GM12875 (cell line): ENCODE measurements at regions not wholly inside any gene's neighbourhood (a gene's known extent, or its start where the extent isn't known, plus 50 kb on each side); places are given as distances from the start of the nearest gene placed in this dataset.

Experiments
- H3K4me3 ChIP-seq: one replicate; pipeline ENCODE4 v1.5.1; 2011; ENCODE audit warnings: low read depth, low read length, control low read depth
- TF ChIP-seq, protein P1 (sequence below): IDR thresholded peaks from 2 replicates; pipeline ENCODE4 v1.5.1; 2011; ENCODE audit warnings: low read depth, mild to moderate bottlenecking, control low read depth, inconsistent platforms, low read length, moderate library complexity, borderline replicate concordance; ENCODE audit not compliant: insufficient read depth

DNA sequence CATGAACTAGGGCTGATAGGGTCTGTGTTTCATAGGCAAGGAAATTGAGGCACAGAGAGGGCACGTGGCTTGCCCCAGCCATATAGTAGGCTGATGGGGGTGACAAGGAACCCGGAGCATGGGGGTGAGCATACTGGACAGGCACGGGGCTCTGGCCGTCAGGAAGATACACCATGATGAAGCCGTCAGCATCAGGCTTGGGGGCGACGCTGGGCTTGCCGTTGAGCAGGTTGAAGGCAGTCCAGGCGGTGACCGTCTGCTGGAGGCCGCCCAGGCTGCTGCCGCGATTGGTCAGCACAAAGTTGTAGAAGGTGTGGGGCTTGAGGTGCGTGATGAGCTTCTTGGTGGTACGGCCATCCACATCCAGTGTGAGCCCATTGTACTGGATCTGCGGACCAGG lies 119.7 kb downstream of the PTPRS start:
- TF ChIP-seq, protein P1, sequence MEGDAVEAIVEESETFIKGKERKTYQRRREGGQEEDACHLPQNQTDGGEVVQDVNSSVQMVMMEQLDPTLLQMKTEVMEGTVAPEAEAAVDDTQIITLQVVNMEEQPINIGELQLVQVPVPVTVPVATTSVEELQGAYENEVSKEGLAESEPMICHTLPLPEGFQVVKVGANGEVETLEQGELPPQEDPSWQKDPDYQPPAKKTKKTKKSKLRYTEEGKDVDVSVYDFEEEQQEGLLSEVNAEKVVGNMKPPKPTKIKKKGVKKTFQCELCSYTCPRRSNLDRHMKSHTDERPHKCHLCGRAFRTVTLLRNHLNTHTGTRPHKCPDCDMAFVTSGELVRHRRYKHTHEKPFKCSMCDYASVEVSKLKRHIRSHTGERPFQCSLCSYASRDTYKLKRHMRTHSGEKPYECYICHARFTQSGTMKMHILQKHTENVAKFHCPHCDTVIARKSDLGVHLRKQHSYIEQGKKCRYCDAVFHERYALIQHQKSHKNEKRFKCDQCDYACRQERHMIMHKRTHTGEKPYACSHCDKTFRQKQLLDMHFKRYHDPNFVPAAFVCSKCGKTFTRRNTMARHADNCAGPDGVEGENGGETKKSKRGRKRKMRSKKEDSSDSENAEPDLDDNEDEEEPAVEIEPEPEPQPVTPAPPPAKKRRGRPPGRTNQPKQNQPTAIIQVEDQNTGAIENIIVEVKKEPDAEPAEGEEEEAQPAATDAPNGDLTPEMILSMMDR, result no peak
- H3K4me3 ChIP-seq, result no peak overlapping the region

DNA sequence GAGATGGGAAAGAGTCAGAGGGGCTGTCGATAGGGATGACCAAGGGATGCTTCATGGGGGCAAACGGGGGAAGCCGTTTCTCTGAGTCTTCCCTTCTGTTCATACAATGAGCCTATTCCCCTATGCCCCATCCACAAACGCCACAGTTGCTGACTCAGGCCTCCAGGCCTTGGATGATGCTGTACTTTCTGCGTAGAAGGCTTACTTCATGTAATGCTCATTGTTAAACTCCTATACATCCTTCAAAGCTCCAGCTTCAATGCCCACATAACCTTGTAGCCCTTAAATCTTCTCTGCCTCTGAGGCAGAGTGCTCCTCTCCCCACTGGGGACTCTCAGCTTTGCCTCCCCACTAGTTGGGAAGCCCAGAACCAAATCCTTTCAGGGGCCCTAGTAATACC lies 120.3 kb downstream of the PTPRS start:
- TF ChIP-seq, protein P1, result no peak
- H3K4me3 ChIP-seq, result no peak overlapping the region

DNA sequence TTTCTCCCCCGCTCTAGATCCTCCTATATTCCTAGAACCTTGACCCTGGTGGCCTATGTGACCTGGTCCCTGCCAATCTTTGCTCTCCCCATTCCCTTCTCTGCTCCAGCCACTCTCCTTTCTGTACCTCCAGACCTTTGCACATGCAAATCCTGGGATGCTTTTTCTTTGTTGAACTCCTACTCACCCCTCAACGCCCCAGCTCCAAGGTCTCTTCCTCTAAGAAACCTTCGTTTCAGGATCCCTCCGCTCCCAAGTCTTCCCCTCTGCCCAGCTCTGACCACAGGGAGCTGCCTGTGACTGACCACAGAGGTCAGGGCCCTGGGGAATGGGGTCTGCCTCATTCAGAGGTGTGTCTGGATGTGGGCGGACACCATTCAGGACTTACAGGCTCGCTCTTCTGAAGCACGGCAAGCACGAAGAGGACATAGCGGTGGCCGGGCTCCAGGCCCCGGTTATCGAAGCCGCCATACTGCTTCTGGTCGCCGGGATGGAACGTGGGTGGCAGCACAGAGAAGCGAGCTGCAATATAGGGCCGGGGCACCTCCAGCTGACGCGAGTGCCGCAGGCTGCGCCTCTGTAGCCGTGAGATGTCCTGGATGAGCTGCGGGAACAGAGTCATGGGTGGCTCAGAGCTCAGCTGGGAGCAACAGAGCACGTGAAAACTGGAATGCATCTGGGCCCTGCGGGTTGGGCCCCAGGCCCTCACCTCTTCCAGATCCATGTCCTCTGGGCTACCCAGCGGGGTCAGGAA lies 120.9 kb downstream of the PTPRS start:
- TF ChIP-seq, protein P1, result no peak
- H3K4me3 ChIP-seq, result no peak overlapping the region

DNA sequence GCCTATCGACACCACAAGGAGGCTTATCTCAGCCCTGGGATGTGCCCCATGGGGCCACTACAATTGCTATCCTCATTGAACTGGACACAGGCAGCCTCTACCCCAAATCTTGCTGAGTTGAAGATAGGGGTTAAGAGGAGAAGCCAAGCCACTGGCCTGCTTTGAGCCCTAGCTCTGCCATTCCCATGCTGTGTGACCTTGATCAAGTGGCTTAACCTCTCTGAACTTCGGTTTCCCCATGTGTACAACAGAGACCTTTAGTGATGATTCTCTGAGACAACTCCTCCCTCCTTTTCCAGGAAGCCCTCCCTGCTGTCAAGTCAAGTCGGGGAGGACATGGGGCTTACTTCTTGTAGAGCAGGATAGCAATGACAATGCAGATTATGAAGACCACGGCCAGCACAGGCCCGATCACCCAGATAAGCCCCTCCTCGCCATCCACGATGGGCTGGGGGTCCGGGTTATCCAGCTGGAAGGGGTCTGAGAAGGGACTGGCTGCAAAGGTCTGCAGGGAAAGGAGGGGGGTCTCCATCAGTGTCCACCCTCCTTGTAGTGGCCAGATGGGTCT lies 121.6 kb downstream of the PTPRS start:
- TF ChIP-seq, protein P1, result no peak
- H3K4me3 ChIP-seq, result no peak overlapping the region

DNA sequence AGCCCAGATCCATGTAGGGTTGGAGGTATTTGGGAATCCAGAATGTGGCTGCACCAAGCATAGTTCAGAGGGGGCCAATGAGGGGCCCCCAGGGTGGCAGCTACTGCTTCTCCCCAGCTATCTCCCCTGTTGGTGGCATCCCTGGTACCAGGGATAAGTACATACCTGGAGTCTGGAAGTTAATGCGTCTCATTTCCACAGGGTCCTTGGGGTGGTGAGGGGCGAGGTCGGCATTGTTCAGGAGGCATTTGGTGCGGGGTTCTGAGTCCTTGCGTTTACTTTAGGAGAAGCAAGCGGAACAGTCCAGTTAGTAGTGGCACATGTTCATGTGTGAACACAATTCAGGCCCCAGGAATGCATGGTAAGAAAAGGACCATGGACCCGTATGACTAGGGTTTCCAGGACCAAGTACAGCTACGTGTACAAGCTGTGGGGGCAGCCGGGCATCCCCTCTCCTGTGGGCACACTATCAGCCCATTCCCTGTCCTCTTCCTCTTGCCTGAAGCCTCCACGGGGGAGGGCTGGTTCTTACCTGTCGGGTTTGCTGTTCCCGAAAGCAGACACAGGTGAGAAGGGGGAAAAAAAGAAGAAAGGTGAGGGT lies 122.3 kb downstream of the PTPRS start:
- TF ChIP-seq, protein P1, result no peak
- no peak overlapping the region for H3K4me3 ChIP-seq

DNA sequence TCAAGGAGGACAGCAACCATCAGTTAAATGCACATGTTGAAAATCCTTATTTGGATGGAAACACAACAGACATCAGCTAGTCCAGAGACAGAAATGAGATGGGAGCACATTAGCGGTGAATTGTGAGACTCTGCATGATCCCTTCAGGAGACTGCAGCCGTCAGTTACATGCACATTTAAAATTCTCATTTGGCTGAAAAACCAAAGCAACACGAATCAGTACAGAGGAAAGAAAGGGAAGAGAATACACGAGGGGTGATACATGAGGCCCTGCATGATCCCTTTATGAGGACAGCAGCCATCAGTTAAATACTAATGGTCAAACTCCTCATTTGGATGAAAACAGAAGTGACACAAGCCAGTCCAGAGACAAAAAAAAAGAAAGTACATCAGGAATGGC lies 123.4 kb downstream of the PTPRS start:
- no peak overlapping the region for H3K4me3 ChIP-seq
- TF ChIP-seq, protein P1, result no peak
